ENCODE measurements at regions not wholly inside any gene's neighbourhood (a gene's known extent, or its start where the extent isn't known, plus 50 kb on each side); places are given as distances from the start of the nearest gene placed in this dataset.

DNA sequence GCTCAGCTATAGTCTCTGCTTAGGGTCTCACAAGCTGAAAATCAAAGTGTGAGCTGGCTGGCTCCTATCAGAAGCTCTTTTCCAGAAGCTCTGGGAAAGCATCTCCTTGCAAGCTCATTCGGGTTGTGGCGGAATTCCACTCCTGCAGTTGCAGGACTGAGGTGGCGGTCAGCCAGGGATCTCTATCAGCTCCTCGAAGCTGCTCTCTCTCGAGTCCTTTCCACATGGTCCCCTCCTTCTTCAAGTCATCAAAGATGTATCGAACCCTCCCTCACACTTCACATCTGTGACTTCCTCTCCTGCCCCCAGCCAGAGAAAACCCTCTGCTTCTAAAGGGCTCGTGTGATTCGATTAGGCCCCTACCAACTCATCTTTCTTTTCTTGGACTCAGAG lies 141.7 kb downstream of the ZFP36L2 start:
- no peak for DNase-seq

DNA sequence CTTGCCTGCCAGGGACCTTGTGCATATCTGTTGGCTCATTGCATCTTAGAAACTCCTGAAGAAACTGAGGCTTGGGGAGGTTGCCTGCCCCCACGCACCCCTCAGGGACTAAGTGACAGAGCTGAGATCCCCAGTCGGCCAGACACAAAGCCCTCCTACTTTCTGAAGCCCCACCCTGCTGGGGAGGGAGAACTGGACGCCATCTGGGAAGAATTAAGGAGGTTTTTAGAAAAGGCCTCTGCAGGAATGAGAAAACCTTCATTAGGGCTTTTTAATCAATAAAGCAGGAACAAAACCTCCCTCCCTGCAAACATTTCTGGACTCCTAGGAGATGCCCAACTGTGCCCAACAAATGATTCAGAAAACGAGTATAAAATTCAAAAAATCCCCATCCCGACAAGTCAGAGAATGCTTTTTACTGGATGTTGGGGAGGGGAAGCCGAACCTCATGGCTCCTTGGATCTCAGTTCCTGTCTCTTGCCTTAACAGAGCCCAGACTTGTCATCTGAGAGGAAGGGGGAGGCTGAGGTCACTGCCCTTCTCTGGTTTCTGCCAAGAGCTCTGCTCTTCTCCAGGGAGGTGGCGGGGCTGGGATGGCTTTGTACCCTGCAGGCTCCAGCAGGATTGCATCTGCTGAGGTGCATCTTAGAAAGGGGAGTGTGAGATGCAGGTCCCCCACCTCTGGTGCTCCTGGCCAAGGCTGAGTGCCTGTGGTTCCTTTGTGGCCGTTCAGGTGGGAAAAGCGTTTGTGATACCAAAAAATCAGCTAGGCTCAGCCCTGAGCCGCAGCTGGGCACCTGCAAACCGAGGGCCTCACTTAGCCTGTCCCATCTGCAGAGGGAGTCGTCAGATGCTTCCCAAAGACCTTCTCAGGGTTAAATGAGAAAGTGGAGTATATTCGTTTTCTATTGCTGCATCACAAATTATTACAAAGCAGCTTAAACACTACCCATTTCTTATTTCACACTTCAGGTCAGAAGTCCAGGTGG lies 142.4 kb downstream of the ZFP36L2 start:
- DNase-seq, result peak; percentile 37 to 58

DNA sequence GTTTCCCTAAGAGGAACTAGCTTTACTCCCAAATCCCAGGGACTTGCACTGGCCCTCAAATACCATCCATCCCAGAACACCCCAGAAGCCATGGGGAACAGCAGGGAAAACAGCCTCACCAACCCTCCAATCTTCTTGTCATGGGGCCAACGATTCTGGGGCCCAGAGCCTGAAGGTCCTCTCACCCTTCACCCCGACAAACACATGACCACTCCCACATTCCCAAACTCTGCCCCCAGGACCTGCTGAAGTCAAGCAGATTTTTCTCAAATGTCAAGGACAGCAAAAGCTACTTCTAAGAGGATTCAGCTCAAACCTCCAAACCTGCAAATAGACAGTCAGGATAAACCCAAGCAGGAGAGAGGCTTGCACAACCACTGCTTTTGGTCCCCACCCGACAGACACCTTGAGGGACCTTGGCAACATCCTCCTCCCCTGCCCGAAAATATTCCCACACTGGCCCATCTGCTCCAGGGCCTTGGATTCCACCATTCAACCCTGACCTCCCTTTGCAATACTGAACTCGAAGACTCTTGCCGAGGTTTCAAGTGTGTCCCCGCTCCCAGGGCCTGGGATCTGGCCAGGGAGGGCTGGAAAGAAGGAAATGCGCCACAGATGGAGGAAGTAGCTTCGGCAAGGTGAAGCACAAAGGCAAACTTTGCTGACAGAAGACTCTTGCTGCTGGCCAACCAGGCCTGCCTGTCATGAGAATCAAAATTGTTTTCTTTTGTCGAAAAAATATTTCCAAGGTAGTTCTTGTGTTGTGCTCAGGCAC lies 143.3 kb downstream of the ZFP36L2 start:
- no peak for DNase-seq

- DNase-seq, result no peak
These were observed 144.1 kb downstream of the ZFP36L2 start for GRCh38 chr2:43082111-43082894.

DNA sequence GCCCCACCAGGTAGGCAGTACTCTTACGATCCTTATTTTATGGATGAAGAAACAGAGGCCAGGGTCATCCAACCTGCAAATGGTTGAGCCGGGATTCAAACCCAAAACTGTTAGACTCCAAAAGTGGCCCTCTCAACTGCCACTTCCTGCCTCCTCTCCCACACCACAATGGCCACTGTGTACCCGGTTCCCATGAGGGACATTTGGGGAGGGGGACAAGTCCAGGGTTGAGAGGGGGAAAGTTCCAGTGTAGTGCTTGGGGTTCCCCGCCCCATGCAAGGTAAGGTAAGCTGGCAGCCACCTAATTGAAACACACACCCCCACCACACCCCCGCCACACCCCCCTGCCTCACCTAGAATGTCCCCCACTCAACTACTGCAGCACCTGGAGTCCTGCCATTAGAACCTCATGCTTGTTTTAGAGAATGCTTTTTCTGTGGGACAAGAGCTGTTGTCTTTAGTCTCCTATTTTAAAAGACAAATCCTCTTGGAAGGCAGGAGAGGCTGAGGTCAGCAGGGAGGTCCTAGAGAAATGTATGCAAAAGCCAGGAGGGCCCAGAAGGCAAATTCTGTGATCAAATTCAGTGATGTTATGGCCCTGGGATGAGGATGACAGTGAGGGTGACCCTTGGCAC lies 145.2 kb downstream of the ZFP36L2 start:
- no peak for DNase-seq

- DNase-seq, result no peak
These were observed 145.8 kb downstream of the ZFP36L2 start for GRCh38 chr2:43080571-43081021.

DNA sequence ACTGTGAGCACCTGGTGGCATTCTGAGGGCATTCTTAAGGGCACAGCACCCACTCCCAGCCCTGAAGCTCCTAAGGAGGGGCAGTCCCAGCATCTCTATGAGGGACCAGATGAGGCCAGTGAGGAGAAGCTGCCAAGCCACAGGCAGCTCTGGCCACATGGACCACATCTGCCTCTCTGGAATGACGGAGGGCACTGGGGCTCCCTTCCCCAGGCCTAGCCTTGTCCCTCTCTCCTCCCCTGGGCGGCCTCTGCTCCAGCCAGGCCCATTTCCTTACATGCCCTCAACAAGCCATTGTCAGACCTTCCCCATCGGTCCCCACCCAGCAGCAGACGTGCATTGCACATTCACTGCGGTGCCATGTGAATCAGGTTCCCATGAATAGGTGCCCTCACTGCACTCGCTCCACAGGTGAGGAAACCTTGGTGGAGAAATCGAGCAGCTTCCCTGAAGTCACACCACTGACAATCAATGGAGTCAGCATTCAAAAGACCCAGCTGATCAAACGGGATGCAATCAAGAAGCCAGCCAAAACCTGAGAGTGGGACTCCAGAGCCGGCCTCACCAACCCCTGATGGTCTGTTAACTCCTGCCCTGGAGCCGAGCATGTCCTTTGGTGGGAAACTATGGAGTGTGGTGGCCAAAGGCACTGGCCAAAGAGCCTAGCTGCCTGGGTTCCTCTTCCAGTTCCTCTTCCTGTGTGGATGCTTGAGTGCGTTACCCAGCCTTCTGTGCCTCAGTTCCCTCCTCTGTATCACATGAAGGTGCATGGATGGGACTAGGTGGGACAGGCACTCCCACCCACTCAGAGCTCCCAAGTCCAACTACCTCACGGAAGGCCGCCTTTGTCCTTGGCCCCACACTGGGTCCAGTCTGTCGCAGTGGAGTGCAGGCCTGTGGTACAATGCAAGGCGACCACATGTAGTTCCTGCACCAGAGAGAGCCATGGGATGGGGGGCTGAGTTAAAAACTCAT lies 147.3 kb downstream of the ZFP36L2 start:
- DNase-seq, result no peak

DNA sequence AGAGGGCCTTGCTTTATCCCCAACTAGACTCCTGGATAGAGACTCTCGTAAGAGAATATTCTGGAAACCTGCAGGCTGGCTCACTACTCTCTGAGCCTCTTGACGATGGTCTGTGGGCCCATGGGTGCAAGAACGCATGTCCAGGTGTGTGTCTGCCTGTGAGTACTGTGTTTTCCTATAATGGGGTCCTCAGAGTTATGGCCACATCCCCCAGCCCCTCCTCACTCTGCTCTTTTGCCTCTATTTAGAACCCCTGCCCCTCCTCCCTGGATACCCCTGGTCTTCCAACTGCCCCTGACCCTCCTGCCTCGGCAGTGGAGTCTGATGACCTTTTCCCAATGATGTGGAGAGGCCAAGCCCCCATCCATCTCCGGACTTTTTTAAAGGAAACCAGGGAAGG lies 148.1 kb downstream of the ZFP36L2 start:
- DNase-seq, result no peak

DNA sequence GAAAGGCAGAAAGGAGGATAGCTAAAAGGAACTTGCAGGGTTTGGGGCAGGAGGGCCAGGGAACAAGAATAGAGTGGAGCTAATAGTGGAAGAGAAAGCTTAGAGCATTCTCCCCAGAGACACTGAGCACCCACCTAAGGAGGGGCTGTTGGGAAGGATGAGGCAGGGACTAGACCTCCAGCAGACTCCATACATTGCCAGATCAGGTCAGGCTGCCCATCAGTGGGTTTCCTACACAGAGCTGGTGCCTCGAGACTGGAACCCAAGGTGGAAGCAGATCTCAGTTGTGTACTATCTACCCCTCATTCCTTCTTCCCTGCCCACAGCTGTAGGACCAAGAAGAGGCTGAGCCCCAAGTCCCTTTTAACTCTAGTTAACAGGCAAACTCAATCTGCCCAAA lies 148.5 kb downstream of the ZFP36L2 start:
- DNase-seq, result no peak

DNA sequence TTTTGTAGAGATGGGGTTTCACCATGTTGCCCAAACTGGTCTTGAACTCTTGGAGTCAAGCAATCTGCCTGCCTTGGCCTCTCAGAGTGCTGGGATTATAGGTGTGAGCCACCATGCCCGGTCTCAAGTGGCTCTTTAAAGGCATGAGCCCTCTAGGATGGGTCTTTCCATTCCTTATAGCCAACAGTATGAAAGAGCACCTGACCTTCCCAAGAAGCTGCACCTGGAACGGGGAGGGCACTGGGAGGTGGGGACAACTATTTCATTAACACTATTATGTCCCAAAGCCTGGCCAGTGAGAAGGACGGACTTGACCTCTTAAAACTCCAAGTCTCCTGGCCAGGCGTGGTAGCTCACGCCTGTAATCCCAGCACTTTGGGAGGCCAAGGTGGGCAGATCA lies 149.7 kb downstream of the ZFP36L2 start:
- DNase-seq, result no peak

DNA sequence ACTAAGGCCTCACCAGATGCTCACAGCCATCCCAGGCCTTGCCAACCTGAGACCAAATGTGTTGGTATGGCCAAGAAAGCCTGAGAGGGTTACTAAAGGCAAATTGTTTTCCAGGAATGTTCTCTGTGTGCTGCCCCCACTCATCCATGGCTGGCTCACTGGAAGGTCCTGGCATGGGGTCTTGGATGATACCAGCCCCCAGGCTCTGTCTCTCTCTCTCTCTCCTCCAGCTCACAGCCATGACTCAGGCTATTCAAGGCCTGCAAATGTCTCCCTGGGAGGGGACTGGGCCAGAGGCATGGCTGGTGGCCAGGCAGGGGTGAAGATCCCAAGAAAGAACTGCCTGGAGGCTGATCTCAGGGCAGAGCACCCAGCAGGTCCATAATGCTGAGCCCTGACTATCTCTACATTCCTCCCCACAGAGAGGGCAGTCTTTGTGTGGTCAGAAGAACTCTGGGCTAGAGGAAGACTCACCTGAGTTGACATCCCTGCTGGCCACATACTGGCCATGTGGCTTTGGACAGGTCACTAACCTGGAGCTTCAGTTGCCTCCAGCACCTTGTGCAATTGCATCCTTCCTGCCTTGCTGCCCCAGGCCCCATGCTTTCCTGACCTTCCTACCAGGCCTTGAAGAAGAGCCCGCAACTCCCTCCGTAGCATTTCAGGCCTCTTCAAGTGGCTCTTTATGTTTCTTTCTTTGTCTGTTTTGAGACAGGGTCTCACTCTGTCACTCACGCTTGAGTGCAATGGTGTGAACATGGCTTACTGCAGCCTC lies 150.4 kb downstream of the ZFP36L2 start:
- no peak for DNase-seq

GRCh38 chr2:43075054-43075593 lies 151.3 kb downstream of the ZFP36L2 start:
- no peak for DNase-seq

GRCh38 chr2:43074592-43075053 lies 151.8 kb downstream of the ZFP36L2 start:
- no peak for DNase-seq

- DNase-seq, result no peak
These were observed 152.4 kb downstream of the ZFP36L2 start for GRCh38 chr2:43074052-43074451.

DNA sequence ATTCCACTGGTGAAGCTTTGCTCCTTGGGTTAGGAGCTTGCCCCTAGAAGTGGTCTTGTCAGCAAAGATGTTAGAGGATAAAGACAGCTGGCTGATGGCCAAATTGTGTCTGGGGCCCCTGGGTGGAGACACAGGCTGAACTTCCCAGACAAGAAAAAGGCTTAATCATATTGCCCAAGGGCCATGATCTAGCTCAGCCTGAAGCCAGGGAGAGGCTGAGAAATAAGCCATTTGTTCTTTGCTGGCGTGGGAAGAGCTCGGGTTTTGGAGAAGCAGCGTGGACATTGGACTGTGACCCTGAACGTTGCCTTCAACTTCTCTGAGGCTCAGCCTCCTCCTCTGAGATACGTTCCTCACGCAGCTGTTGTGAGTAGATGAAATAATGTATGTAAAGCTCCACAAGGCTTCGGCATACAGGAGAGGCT lies 153.0 kb downstream of the ZFP36L2 start:
- DNase-seq, result no peak

- DNase-seq, result no peak
These were observed 154.5 kb downstream of the ZFP36L2 start for GRCh38 chr2:43071599-43072550.

GRCh38 chr2:43070676-43071502 lies 155.5 kb downstream of the ZFP36L2 start:
- DNase-seq, result no peak

DNA sequence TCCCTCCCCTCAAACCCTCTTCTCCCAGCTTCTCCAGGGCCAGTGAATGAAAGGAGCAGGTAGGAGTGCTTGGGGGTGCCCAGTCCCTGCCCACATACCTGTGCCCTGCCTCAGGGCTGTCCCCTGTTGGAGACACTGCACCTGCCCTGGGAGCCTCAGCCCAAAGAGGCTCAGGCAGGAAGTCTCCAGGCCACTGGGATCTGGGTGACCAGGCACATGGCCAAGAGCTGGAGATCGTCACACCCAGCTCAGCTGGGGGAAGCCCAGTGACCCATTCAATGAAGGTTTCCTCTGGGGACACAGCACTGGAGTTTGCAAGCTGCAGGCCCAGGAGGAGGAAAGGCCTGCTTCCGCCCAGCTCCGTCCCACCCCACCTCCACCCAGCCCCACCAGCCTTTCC lies 156.4 kb downstream of the ZFP36L2 start:
- no peak for DNase-seq
